H1 (cell line): ENCODE measurements at regions not wholly inside any gene's neighbourhood (a gene's known extent, or its start where the extent isn't known, plus 50 kb on each side); places are given as distances from the start of the nearest gene placed in this dataset.

ENCODE experiments used
- CTCF ChIA-PET: fragments of 300-600 bp; sonication (Branson Sonifier 250); formaldehyde crosslinking; loops from one replicate; lab custom pipeline; 2021; ENCODE audit not compliant: partially characterized antibody; lab: Charles Lee
- POLR2A ChIA-PET: fragments of 300-600 bp; sonication (Branson Sonifier 250); formaldehyde crosslinking; loops from one replicate; lab custom pipeline; 2021; ENCODE audit warnings: inconsistent platforms; ENCODE audit not compliant: partially characterized antibody; lab: Charles Lee
- DNase-seq, 2 experiments: peaks; one replicate each; pipeline versions ENCODE4 v3.0.0 to v3.0.0-alpha.2; 2010 to 2022; ENCODE audit warnings: low spot score in 2 of 2, low read depth in 1 of 2, mixed read lengths in 1 of 2
- FAIRE-seq: peaks from 2 replicates; lab custom pipeline; 2011; peaks lifted over from hg19 to GRCh38; lab: Jason Lieb, UNC
- H2AFZ ChIP-seq: 2 replicates; pipeline ENCODE4 v1.8.1; 2012; ENCODE audit warnings: low read length, inconsistent platforms
- H2AK5ac ChIP-seq: 2 replicates; pipeline ENCODE4 v1.6.1; 2013; ENCODE audit warnings: low read depth, low read length
- H2BK120ac ChIP-seq: replicated peaks from 2 replicates; pipeline ENCODE3; 2013; ENCODE audit warnings: low read depth, low read length, inconsistent platforms
- H2BK12ac ChIP-seq: 2 replicates; pipeline ENCODE4 v1.6.1; 2013; ENCODE audit warnings: low read depth, low read length
- H2BK15ac ChIP-seq: 2 replicates; pipeline ENCODE4 v1.6.1; 2013; ENCODE audit warnings: low read length
- H2BK20ac ChIP-seq: 2 replicates; pipeline ENCODE4 v1.6.1; 2013; ENCODE audit warnings: low read length
- H2BK5ac ChIP-seq: 2 replicates; pipeline ENCODE4 v1.6.1; 2013; ENCODE audit warnings: low read depth, low read length
- H3K14ac ChIP-seq: 2 replicates; pipeline ENCODE4 v1.6.1; 2013; ENCODE audit warnings: inconsistent platforms; ENCODE audit not compliant: insufficient read length
- H3K18ac ChIP-seq: 2 replicates; pipeline ENCODE4 v1.6.1; 2013; ENCODE audit warnings: low read length; ENCODE audit errors: extremely low read depth
- H3K23ac ChIP-seq: 2 replicates; pipeline ENCODE4 v1.6.1; 2013; ENCODE audit warnings: inconsistent platforms; ENCODE audit not compliant: insufficient read length
- H3K23me2 ChIP-seq: 2 replicates; pipeline ENCODE4 v1.6.1; 2013; ENCODE audit warnings: low read depth, low read length
- H3K27ac ChIP-seq: 2 replicates; pipeline ENCODE4 v1.6.1; 2011; ENCODE audit warnings: low read depth, low read length, inconsistent platforms
- H3K27me3 ChIP-seq, 4 experiments: replicated peaks in 1 of 4; 1 replicate in 1 of 4; 2 replicates in 3 of 4; pipeline versions ENCODE4 v1.6.1 to v1.8.1; 2011 to 2013; ENCODE audit warnings: low read length in 3 of 4, mild to moderate bottlenecking in 3 of 4, inconsistent platforms in 2 of 4, mixed read lengths in 2 of 4, moderate library complexity in 1 of 4; ENCODE audit not compliant: control insufficient read depth in 3 of 4, insufficient read depth in 3 of 4; ENCODE audit errors: extremely low read depth in 1 of 4
- H3K36me3 ChIP-seq, 4 experiments: 2 replicates each; pipeline versions ENCODE4 v1.6.1 to v1.8.1; 2011 to 2013; ENCODE audit warnings: mild to moderate bottlenecking in 4 of 4, low read length in 3 of 4, moderate library complexity in 2 of 4, control low read depth in 1 of 4, inconsistent platforms in 1 of 4; ENCODE audit not compliant: insufficient read depth in 4 of 4, control insufficient read depth in 2 of 4
- H3K4ac ChIP-seq: replicated peaks from 2 replicates; pipeline ENCODE3; 2013; ENCODE audit warnings: low read length, low read depth, mixed read lengths, inconsistent platforms; ENCODE audit not compliant: insufficient read length
- H3K4me1 ChIP-seq, 4 experiments: replicated peaks in 1 of 4; 1 replicate in 1 of 4; 2 replicates in 3 of 4; pipeline versions ENCODE4 v1.6.1 to v1.8.1; 2011 to 2013; ENCODE audit warnings: low read length in 3 of 4, inconsistent platforms in 2 of 4, mixed read lengths in 1 of 4; ENCODE audit not compliant: insufficient read depth in 4 of 4, control insufficient read depth in 3 of 4
- H3K4me2 ChIP-seq, 2 experiments: 2 replicates each; pipeline versions ENCODE4 v1.6.1 to v1.8.1; 2011 to 2013; ENCODE audit warnings: low read depth in 2 of 2, low read length in 2 of 2, control low read depth in 1 of 2, inconsistent platforms in 1 of 2, mild to moderate bottlenecking in 1 of 2; ENCODE audit not compliant: insufficient read depth in 1 of 2
- H3K4me3 ChIP-seq, 4 experiments: fragments of 200-600, 300-600 bp in 1 of 4; sonication (generic), shearing (Covaris generic), sonication (Bioruptor Twin) in 1 of 4; 2 replicates each; pipeline versions ENCODE4 v1.5.1 to v1.8.1; 2011 to 2016; ENCODE audit warnings: low read length in 4 of 4, low read depth in 3 of 4, control low read depth in 2 of 4, inconsistent platforms in 2 of 4, mild to moderate bottlenecking in 2 of 4, mixed read lengths in 1 of 4, moderate library complexity in 1 of 4; ENCODE audit not compliant: insufficient read depth in 2 of 4; ENCODE audit errors: extremely low read depth in 1 of 4
- H3K56ac ChIP-seq: replicated peaks from 2 replicates; pipeline ENCODE3; 2013; ENCODE audit warnings: low read depth, mild to moderate bottlenecking, mixed read lengths, low read length, inconsistent platforms; ENCODE audit not compliant: insufficient read length
- H3K79me1 ChIP-seq: 2 replicates; pipeline ENCODE4 v1.6.1; 2013; ENCODE audit warnings: low read depth, low read length, control low read depth
- H3K79me2 ChIP-seq, 2 experiments: 2 replicates each; pipeline versions ENCODE4 v1.6.1 to v1.8.1; 2012 to 2013; ENCODE audit warnings: low read length in 2 of 2, mild to moderate bottlenecking in 2 of 2, inconsistent platforms in 1 of 2; ENCODE audit not compliant: insufficient read depth in 2 of 2, control insufficient read depth in 1 of 2
- H3K9ac ChIP-seq, 4 experiments: replicated peaks in 1 of 4; 1 replicate in 1 of 4; 2 replicates in 3 of 4; pipeline versions ENCODE4 v1.6.1 to v1.8.1; 2011 to 2013; ENCODE audit warnings: low read depth in 3 of 4, low read length in 3 of 4, control low read depth in 2 of 4, mild to moderate bottlenecking in 2 of 4, moderate library complexity in 2 of 4, inconsistent platforms in 1 of 4; ENCODE audit errors: extremely low read depth in 1 of 4
- H3K9me3 ChIP-seq, 2 experiments: 2 replicates each; pipeline versions ENCODE4 v1.6.1 to v1.8.1; 2012 to 2013; ENCODE audit warnings: mild to moderate bottlenecking in 2 of 2, moderate library complexity in 2 of 2, control low read depth in 1 of 2, inconsistent platforms in 1 of 2, low read depth in 1 of 2, low read length in 1 of 2, mixed read lengths in 1 of 2; ENCODE audit not compliant: insufficient read depth in 2 of 2
- H4K20me1 ChIP-seq, 2 experiments: replicated peaks in 1 of 2; 2 replicates each; pipeline versions ENCODE3 to v1.8.1; 2011 to 2013; ENCODE audit warnings: inconsistent platforms in 2 of 2, low read length in 2 of 2, mild to moderate bottlenecking in 1 of 2; ENCODE audit not compliant: insufficient read depth in 2 of 2, control insufficient read depth in 1 of 2
- H4K5ac ChIP-seq: 2 replicates; pipeline ENCODE4 v1.6.1; 2013; ENCODE audit warnings: low read length, low read depth, mixed read lengths, inconsistent platforms; ENCODE audit not compliant: insufficient read length
- H4K8ac ChIP-seq: 2 replicates; pipeline ENCODE4 v1.8.0; 2013; ENCODE audit warnings: mild to moderate bottlenecking, moderate library complexity, low read length, inconsistent platforms; ENCODE audit not compliant: insufficient read depth; ENCODE audit errors: extremely low read depth
- H4K91ac ChIP-seq: replicated peaks from 2 replicates; pipeline ENCODE3; 2013; ENCODE audit warnings: low read length, mixed read lengths, inconsistent platforms; ENCODE audit not compliant: insufficient read length
- BRCA1 ChIP-seq: IDR thresholded peaks from 2 replicates; pipeline ENCODE4 v1.6.1; 2012; ENCODE audit warnings: low read depth, low read length, improper control_type of control experiment
- CBX5 ChIP-seq: fragments of 300-800, 300-1000 bp; sonication (generic); IDR thresholded peaks from 2 replicates; pipeline ENCODE4 v1.7.1; 2016; ENCODE audit warnings: antibody characterized with exemption, low read length, low read depth
- EGR1 ChIP-seq: IDR thresholded peaks from 2 replicates; pipeline ENCODE4 v1.6.1; 2011; ENCODE audit warnings: low read depth, low read length, borderline replicate concordance
- EZH2 ChIP-seq: fragments of 200-600 bp; sonication (generic); IDR thresholded peaks from 2 replicates; pipeline ENCODE4 v1.7.1; 2012; ENCODE audit warnings: low read depth, mild to moderate bottlenecking, moderate library complexity, low read length, inconsistent platforms; ENCODE audit not compliant: severe bottlenecking
- GTF2F1 ChIP-seq: IDR thresholded peaks from 2 replicates; pipeline ENCODE4 v1.6.1; 2012; ENCODE audit warnings: low read depth, low read length, improper control_type of control experiment, borderline replicate concordance
- KDM5A ChIP-seq: fragments of 200-600 bp; IDR thresholded peaks from 2 replicates; pipeline ENCODE4 v1.7.1; 2012; ENCODE audit warnings: mild to moderate bottlenecking, low read length, inconsistent platforms, mixed read lengths
- RBBP5 ChIP-seq: IDR thresholded peaks from 2 replicates; pipeline ENCODE4 v1.7.1; 2012; ENCODE audit warnings: low read depth, mild to moderate bottlenecking, inconsistent platforms, low read length, moderate library complexity, borderline replicate concordance
- SIRT6 ChIP-seq: IDR thresholded peaks from one replicate; pipeline ENCODE4 v1.7.1; 2012; ENCODE audit warnings: low read length, inconsistent platforms
- SIX5 ChIP-seq: IDR thresholded peaks from 2 replicates; pipeline ENCODE4 v1.6.1; 2011; ENCODE audit warnings: mild to moderate bottlenecking, low read depth, low read length
- SP4 ChIP-seq: IDR thresholded peaks from 2 replicates; pipeline ENCODE4 v1.6.1; 2012; ENCODE audit warnings: low read length, inconsistent platforms
- SUZ12 ChIP-seq: fragments of 200-600 bp; sonication (generic); IDR thresholded peaks from 2 replicates; pipeline ENCODE4 v1.6.1; 2012; ENCODE audit warnings: mild to moderate bottlenecking, inconsistent platforms, low read length, moderate library complexity, mixed read lengths
- TAF7 ChIP-seq: optimal IDR thresholded peaks from 2 replicates; pipeline ENCODE3; 2011; ENCODE audit warnings: low read depth, mild to moderate bottlenecking, inconsistent platforms, low read length, moderate library complexity, borderline replicate concordance
- TCF12 ChIP-seq: IDR thresholded peaks from 2 replicates; pipeline ENCODE4 v1.6.1; 2011; ENCODE audit warnings: low read depth, mild to moderate bottlenecking, low read length
- WGBS, 2 experiments: shearing (Covaris generic) in 1 of 2; methylation state at CpG; one replicate each; pipeline versions ENCODE4 v1.1.6 to v1.1.7; 2013 to 2015; ENCODE audit warnings: low lambda C conversion rate in 2 of 2, mixed read lengths in 2 of 2, inconsistent platforms in 1 of 2, low coverage in 1 of 2, missing lambda C conversion rate in 1 of 2; ENCODE audit not compliant: insufficient replicate concordance in 2 of 2, insufficient coverage in 1 of 2, insufficient read length in 1 of 2; ENCODE audit errors: extremely low coverage in 1 of 2, missing lambda C conversion rate in 1 of 2; 5-methylcytosine and 5-hydroxymethylcytosine counted together

- WGBS, 2 experiments: 80% methylated on average over 1 of the region's 2 CpGs; no CpG with 5 or more reads in 1 of the 2 experiments
- Histone ChIP-seq H3K9me3 (peaks cover 6 to 13% of the 10 kb centered on the region in 2 experiments; a peak in 1 of 4 replicates), H3K9ac (no peak overlapping the region), H2BK12ac (no peak overlapping the region), H2BK15ac (no peak overlapping the region), H2BK20ac (no peak overlapping the region), H4K8ac (no peak overlapping the region), H3K4ac (no peak overlapping the region), H3K23ac (no peak overlapping the region), H3K4me1 (no peaks in the 10 kb centered on the region), H2BK120ac (no peak overlapping the region), H3K27me3 (no peaks in the 10 kb centered on the region), H2AFZ (no peak overlapping the region), H3K56ac (no peak overlapping the region), H3K4me2 (no peak overlapping the region), H3K18ac (no peak overlapping the region), H3K79me2 (no peaks in the 10 kb centered on the region), H4K20me1 (no peaks in the 10 kb centered on the region), H3K27ac (no peak overlapping the region), H3K23me2 (no peaks in the 10 kb centered on the region), H2AK5ac (no peak overlapping the region), H4K91ac (no peak overlapping the region), H4K5ac (no peak overlapping the region), H2BK5ac (no peak overlapping the region), H3K4me3 (no peak overlapping the region), H3K36me3 (no peaks in the 10 kb centered on the region), H3K79me1 (no peaks in the 10 kb centered on the region), H3K14ac (no peak overlapping the region)
- FAIRE-seq (no peak), DNase-seq (no peak)
- ChIA-PET POLR2A (no interaction called here), CTCF (no interaction called here)
- no peak for TF ChIP-seq EGR1
- no peak for TF ChIP-seq TCF12
- no peak for TF ChIP-seq SIX5
- no peak for TF ChIP-seq RBBP5
- TF ChIP-seq GTF2F1: no peak
- TF ChIP-seq KDM5A: no peak
- no peak for TF ChIP-seq SP4
- no peak for TF ChIP-seq SUZ12
- no peak for TF ChIP-seq BRCA1
- TF ChIP-seq CBX5: no peak
- no peak for TF ChIP-seq SIRT6
- TF ChIP-seq TAF7: no peak
- TF ChIP-seq EZH2: no peak
Measured at GRCh38 chrY:19824136-19824535, 79.6 kb upstream of the KDM5D start.
